Retinal pigment epithelial cell (primary cell): ENCODE measurements at regions not wholly inside any gene's neighbourhood (a gene's known extent, or its start where the extent isn't known, plus 50 kb on each side); places are given as distances from the start of the nearest gene placed in this dataset.
A peak's percentile ranks its signal among the peaks of the same experiment; 100 is the strongest.

Experiments
- DNase-seq: peaks from one replicate; pipeline ENCODE4 v3.0.0-alpha.2; 2010; ENCODE audit warnings: low read depth
- H3K4me3 ChIP-seq: 2 replicates; pipeline ENCODE4 v1.5.1; 2011; ENCODE audit warnings: mild to moderate bottlenecking, low read length, control low read depth, moderate library complexity
- CTCF ChIP-seq: conservative IDR thresholded peaks from 2 replicates; pipeline ENCODE4 v1.5.1; 2011; ENCODE audit warnings: low read depth, low read length, control low read depth, inconsistent platforms

DNA sequence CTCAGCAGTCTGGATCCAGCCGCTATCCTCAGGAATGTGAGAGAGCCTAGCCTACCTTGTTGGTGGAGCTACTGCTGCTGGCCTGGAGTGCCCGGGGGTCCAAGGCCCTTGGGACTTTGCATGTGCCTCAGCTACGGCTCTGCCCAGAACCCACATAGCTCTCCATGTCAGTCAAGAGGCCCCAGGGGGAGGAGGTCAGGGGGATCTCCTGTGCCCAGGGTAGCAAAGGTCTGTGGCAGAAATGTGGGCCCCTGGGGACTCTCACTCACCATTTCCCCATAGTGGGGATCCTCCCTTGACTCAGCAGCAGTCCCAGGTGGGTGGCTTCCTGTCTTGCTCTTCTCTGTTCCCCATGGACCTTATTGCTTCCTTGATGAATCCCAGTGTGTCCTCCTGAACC lies 342.7 kb upstream of the CHAC2 start:
- no peak for DNase-seq
- H3K4me3 ChIP-seq: no peak overlapping the region
- no peak for TF ChIP-seq CTCF

DNA sequence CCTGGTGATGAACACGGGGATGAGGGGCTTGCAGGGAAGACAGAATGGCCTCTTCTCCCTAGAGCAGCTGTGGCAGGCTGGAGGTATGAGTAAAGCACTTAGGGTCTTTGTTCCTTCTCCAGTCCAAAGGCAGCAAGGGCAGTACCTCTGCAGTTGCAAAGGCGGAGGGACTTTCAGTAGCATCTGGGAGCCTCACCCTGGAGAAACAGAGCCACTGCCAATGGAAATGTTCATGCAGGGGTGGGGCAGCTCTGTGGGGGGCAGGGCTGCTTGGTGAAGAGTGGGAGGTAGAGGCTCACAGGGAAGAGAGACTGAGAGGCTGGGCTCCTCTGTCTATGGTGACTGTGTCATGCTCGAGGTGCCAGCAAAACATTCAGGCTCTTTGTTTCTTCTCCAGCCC lies 344.1 kb upstream of the CHAC2 start:
- no peak for TF ChIP-seq CTCF
- no peak overlapping the region for H3K4me3 ChIP-seq
- no peak for DNase-seq

DNA sequence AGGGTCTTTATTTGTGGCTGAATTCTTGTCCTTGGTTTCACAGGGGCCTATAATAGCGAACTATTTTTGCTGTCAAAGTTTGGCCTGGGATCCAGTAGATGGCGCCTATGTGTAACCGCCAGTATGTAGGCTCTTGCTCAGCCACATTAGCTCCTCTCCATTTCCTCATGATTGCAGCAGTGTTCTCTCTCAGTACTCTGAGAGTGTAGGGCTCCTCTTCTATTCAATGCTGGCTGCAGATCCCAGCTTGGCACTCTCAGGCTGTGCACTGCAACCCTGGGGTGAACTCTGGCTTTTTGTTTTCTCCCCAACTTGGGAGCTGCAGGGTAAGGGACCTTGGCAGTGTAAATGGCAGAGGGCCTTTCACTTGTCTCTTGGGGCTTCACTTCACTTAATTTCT lies 344.6 kb upstream of the CHAC2 start:
- H3K4me3 ChIP-seq: no peak overlapping the region
- peak; percentile 62 for TF ChIP-seq CTCF
- no peak for DNase-seq

DNA sequence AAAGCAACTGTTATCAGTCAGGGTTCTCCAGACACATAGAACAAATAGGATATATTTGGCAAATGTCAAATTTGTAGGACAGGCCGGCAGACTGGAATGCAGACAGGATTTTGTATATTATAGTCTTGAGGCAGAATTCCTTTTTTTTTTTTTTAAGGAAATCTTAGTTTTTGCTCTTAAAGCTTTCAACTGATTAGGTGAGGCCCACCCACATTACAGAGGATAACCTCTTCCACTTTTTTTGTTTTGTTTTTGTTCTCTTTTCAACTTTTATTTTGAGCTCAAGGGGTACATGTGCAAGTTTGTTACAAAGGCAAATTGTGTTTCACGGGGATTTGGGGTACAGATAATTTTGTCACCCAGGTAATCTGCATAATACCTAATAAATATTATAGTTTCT lies 350.2 kb upstream of the CHAC2 start:
- no peak overlapping the region for H3K4me3 ChIP-seq
- DNase-seq: no peak
- no peak for TF ChIP-seq CTCF

DNA sequence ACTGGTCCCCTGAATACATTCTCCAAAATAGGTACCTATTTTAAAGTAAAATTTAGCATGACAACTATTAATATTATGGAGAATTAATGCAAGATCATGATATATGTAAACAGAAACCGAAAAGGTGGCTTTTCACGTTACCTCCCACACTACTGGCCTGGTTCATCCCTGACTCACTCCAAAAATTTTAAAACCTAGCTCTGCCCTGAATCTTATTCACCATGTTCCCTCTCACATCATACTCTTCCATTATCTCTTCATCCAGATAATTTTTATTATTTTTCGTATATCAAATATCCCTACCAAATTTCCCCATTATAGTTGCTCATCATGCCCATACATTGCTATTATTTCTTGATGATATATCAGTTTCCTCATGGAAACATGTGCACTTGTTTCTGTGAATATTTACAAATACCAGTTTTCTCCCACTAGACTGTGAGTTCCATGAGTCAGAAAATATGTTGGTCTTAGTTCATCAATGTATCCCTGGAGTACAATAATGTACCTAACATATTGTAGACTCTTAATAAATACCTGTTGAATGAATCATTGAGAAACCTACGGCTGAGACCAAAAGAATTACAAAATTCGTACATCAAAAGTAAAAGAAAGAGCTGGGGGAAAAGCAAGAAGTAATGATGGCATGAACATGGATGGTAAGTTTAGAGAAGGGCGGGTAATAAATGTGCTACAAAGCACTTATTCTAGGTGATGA lies 360.1 kb upstream of the CHAC2 start:
- no peak overlapping the region for H3K4me3 ChIP-seq
- peak; percentile 33 for DNase-seq
- no peak for TF ChIP-seq CTCF

DNA sequence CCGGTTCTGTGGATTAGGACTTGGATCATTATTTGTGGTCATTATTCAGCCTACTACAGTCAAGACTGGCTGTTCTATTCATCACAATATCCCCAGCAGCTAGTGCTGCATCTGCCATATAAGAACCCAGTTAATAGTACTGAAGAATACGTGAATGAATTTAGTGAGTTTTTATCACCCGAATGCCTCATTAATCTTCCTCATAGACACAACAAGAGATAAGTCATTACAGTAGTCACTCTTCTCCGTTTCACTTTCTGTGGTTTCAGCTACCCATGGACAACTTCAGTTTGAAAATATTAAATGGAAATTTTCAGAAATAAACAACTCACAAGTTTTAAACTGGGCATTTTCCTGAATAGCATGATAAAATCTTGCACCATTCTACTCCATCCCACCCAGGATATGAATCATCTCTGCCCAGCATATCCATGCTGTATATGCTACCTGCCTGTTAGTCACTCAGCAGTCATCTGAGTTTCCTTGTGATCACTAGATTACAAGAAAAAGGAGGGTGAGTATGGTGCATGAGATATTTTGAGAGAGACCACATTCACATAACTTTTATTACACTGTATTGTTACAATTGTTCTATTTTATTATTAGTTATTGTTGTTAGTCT lies 363.7 kb upstream of the CHAC2 start:
- H3K4me3 ChIP-seq: no peak overlapping the region
- DNase-seq: peak; percentile 76
- no peak for TF ChIP-seq CTCF

DNA sequence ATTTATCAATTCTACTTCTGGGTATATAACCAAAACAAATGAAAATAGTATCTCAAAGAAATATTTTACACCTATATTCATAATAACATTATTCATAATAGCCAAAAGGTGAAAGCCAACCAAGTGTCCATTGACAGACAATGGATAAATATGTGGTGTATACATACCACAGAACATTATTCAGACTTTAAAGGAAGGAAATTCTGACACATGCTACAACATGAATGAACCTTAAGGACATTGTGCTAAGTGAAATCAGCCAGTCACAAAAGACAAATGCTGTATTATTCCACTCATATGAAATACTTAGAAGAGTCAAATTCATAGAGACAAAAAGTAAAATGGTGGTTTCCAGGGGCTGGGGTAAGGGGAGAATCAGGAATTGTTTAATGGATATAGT lies 370.5 kb upstream of the CHAC2 start:
- no peak for TF ChIP-seq CTCF
- DNase-seq: no peak
- no peak overlapping the region for H3K4me3 ChIP-seq
